Stimulated activated CD8-positive, alpha-beta memory T cell treated with anti-CD3 and anti-CD28 coated beads, Interleukin-12 subunit alpha, Interleukin-12 subunit beta, amount 100 ng/mL, for 24 hours (primary cell): ENCODE measurements at regions not wholly inside any gene's neighbourhood (a gene's known extent, or its start where the extent isn't known, plus 50 kb on each side); places are given as distances from the start of the nearest gene placed in this dataset.
"Not testable (repeated sequence)": the region's sequence is repeated elsewhere in the genome, so short reads cannot be mapped to it uniquely, and the experiment has no call there.

Experiments
- DNase-seq: peaks from one replicate; pipeline ENCODE4 v3.0.0-alpha.2; 2020; ENCODE audit errors: extremely low read depth

- no peak for DNase-seq
Measured at GRCh38 chr14:98906123-98906995, 365.6 kb downstream of the BCL11B start.

GRCh38 chr14:98907271-98907670 lies 364.7 kb downstream of the BCL11B start:
- DNase-seq, result no peak

GRCh38 chr14:98908050-98908449 lies 363.9 kb downstream of the BCL11B start:
- no peak for DNase-seq

GRCh38 chr14:98909251-98909944 lies 362.6 kb downstream of the BCL11B start:
- no peak for DNase-seq

GRCh38 chr14:98910061-98910460 lies 361.9 kb downstream of the BCL11B start:
- no peak for DNase-seq

- no peak for DNase-seq
Measured at GRCh38 chr14:98912655-98913054, 359.3 kb downstream of the BCL11B start.

- no peak for DNase-seq
Measured at GRCh38 chr14:98913967-98914650, 357.9 kb downstream of the BCL11B start.

- DNase-seq, result no peak
Measured at GRCh38 chr14:98914942-98915341, 357.1 kb downstream of the BCL11B start.

GRCh38 chr14:98915625-98916024 lies 356.4 kb downstream of the BCL11B start:
- DNase-seq, result no peak

GRCh38 chr14:98916036-98916435 lies 356.0 kb downstream of the BCL11B start:
- no peak for DNase-seq

- DNase-seq, result no peak
Measured at GRCh38 chr14:98916476-98916875, 355.5 kb downstream of the BCL11B start.

- DNase-seq, result no peak
Measured at GRCh38 chr14:98919434-98919833, 352.6 kb downstream of the BCL11B start.

GRCh38 chr14:98921306-98921705 lies 350.7 kb downstream of the BCL11B start:
- not testable (repeated sequence) for DNase-seq

- DNase-seq, result no peak
Measured at GRCh38 chr14:98923596-98923995, 348.4 kb downstream of the BCL11B start.

GRCh38 chr14:98924046-98924445 lies 348.0 kb downstream of the BCL11B start:
- no peak for DNase-seq

- no peak for DNase-seq
Measured at GRCh38 chr14:98925354-98926040, 346.5 kb downstream of the BCL11B start.

GRCh38 chr14:98926146-98926545 lies 345.9 kb downstream of the BCL11B start:
- DNase-seq, result no peak

- no peak for DNase-seq
Measured at GRCh38 chr14:98926801-98927200, 345.2 kb downstream of the BCL11B start.

GRCh38 chr14:98927986-98928385 lies 344.0 kb downstream of the BCL11B start:
- DNase-seq, result no peak

- DNase-seq, result no peak
Measured at GRCh38 chr14:98928418-98928817, 343.6 kb downstream of the BCL11B start.

- DNase-seq, result no peak
Measured at GRCh38 chr14:98931126-98931525, 340.9 kb downstream of the BCL11B start.

- no peak for DNase-seq
Measured at GRCh38 chr14:98931911-98932310, 340.1 kb downstream of the BCL11B start.
